Stimulated activated naive CD8-positive, alpha-beta T cell treated with anti-CD3 and anti-CD28 coated beads, Interleukin-15, Interleukin-2, amounts not matched to agents 100 ng/mL and 50 ng/mL, for 24 hours (primary cell): ENCODE measurements at regions not wholly inside any gene's neighbourhood (a gene's known extent, or its start where the extent isn't known, plus 50 kb on each side); places are given as distances from the start of the nearest gene placed in this dataset.

ENCODE experiments used
- H3K27ac Mint-ChIP-seq: one replicate; pipeline ENCODE4 v1.8.0; 2021; ENCODE audit warnings: mild to moderate bottlenecking, mixed read lengths
- H3K27me3 Mint-ChIP-seq: one replicate; pipeline ENCODE4 v1.8.0; 2021; ENCODE audit warnings: mixed read lengths
- H3K36me3 Mint-ChIP-seq: one replicate; pipeline ENCODE4 v1.8.0; 2021; ENCODE audit warnings: low read depth, mixed read lengths
- H3K4me1 Mint-ChIP-seq: one replicate; pipeline ENCODE4 v1.8.0; 2021; ENCODE audit warnings: low read depth, mixed read lengths
- H3K4me3 Mint-ChIP-seq: one replicate; pipeline ENCODE4 v1.8.0; 2021; ENCODE audit warnings: mild to moderate bottlenecking, mixed read lengths
- H3K9me3 Mint-ChIP-seq: one replicate; pipeline ENCODE4 v1.8.0; 2021; ENCODE audit warnings: mixed read lengths

GRCh38 chr15:70358011-70358819 lies 260.5 kb upstream of the TLE3 start:
- H3K27me3 Mint-ChIP-seq, result peaks cover 15% of the 10 kb centered on the region

GRCh38 chr15:70357453-70357852 lies 259.7 kb upstream of the TLE3 start:
- Mint-ChIP-seq H3K4me3 (no peak overlapping the region), H3K36me3 (no peaks in the 10 kb centered on the region), H3K4me1 (no peaks in the 10 kb centered on the region), H3K27ac (no peak overlapping the region), H3K9me3 (no peaks in the 10 kb centered on the region), H3K27me3 (peaks cover 15% of the 10 kb centered on the region)

More at GRCh38 chr15:70358011-70358819, 260.5 kb upstream of the TLE3 start:
- Mint-ChIP-seq H3K4me1 (peaks cover under 1% of the 10 kb centered on the region), H3K9me3 (no peaks in the 10 kb centered on the region), H3K36me3 (no peaks in the 10 kb centered on the region), H3K4me3 (no peak overlapping the region), H3K27ac (no peak overlapping the region)

- H3K9me3 Mint-ChIP-seq, result no peaks in the 10 kb centered on the region
- no peaks in the 10 kb centered on the region for H3K4me1 Mint-ChIP-seq
- H3K27me3 Mint-ChIP-seq, result peaks cover 14% of the 10 kb centered on the region
- no peak overlapping the region for H3K27ac Mint-ChIP-seq
- H3K36me3 Mint-ChIP-seq, result no peaks in the 10 kb centered on the region
- no peak overlapping the region for H3K4me3 Mint-ChIP-seq
Measured at GRCh38 chr15:70356919-70357318, 259.2 kb upstream of the TLE3 start.

GRCh38 chr15:70356062-70356860 lies 258.5 kb upstream of the TLE3 start:
- H3K4me1 Mint-ChIP-seq, result no peaks in the 10 kb centered on the region
- H3K27me3 Mint-ChIP-seq, result peaks cover 11% of the 10 kb centered on the region
- H3K27ac Mint-ChIP-seq, result no peak overlapping the region
- no peak overlapping the region for H3K4me3 Mint-ChIP-seq
- H3K36me3 Mint-ChIP-seq, result no peaks in the 10 kb centered on the region
- H3K9me3 Mint-ChIP-seq, result no peaks in the 10 kb centered on the region

- no peaks in the 10 kb centered on the region for H3K36me3 Mint-ChIP-seq
- no peaks in the 10 kb centered on the region for H3K4me1 Mint-ChIP-seq
- H3K9me3 Mint-ChIP-seq, result no peaks in the 10 kb centered on the region
- H3K4me3 Mint-ChIP-seq, result no peak overlapping the region
- no peak overlapping the region for H3K27ac Mint-ChIP-seq
- peaks cover 5% of the 10 kb centered on the region for H3K27me3 Mint-ChIP-seq
Measured at GRCh38 chr15:70355275-70355795, 257.6 kb upstream of the TLE3 start.

GRCh38 chr15:70354346-70354905 lies 256.7 kb upstream of the TLE3 start:
- peaks cover 6% of the 10 kb centered on the region for H3K27me3 Mint-ChIP-seq
- no peaks in the 10 kb centered on the region for H3K4me1 Mint-ChIP-seq
- H3K4me3 Mint-ChIP-seq, result no peak overlapping the region
- no peaks in the 10 kb centered on the region for H3K9me3 Mint-ChIP-seq
- no peaks in the 10 kb centered on the region for H3K36me3 Mint-ChIP-seq
- no peak overlapping the region for H3K27ac Mint-ChIP-seq

- H3K27ac Mint-ChIP-seq, result no peak overlapping the region
- H3K4me3 Mint-ChIP-seq, result no peak overlapping the region
- no peaks in the 10 kb centered on the region for H3K4me1 Mint-ChIP-seq
- no peaks in the 10 kb centered on the region for H3K36me3 Mint-ChIP-seq
- H3K9me3 Mint-ChIP-seq, result no peaks in the 10 kb centered on the region
- peaks cover 8% of the 10 kb centered on the region for H3K27me3 Mint-ChIP-seq
Measured at GRCh38 chr15:70353606-70354345, 256.1 kb upstream of the TLE3 start.

- Mint-ChIP-seq H3K27ac (no peak overlapping the region), H3K4me3 (no peak overlapping the region), H3K36me3 (no peaks in the 10 kb centered on the region), H3K27me3 (peaks cover 19% of the 10 kb centered on the region), H3K4me1 (no peaks in the 10 kb centered on the region), H3K9me3 (no peaks in the 10 kb centered on the region)
Measured at GRCh38 chr15:70351941-70352774, 254.4 kb upstream of the TLE3 start.

- Mint-ChIP-seq H3K4me3 (no peak overlapping the region), H3K9me3 (no peaks in the 10 kb centered on the region), H3K27me3 (peaks cover 19% of the 10 kb centered on the region), H3K4me1 (no peaks in the 10 kb centered on the region), H3K36me3 (no peaks in the 10 kb centered on the region), H3K27ac (no peak overlapping the region)
Measured at GRCh38 chr15:70351391-70351790, 253.7 kb upstream of the TLE3 start.

- Mint-ChIP-seq H3K27ac (no peak overlapping the region), H3K4me3 (no peak overlapping the region), H3K36me3 (no peaks in the 10 kb centered on the region), H3K9me3 (no peaks in the 10 kb centered on the region), H3K27me3 (peaks cover 19% of the 10 kb centered on the region), H3K4me1 (no peaks in the 10 kb centered on the region)
Measured at GRCh38 chr15:70348581-70349344, 251.0 kb upstream of the TLE3 start.

- Mint-ChIP-seq H3K27ac (no peak overlapping the region), H3K4me3 (no peak overlapping the region)
Measured at GRCh38 chr15:70348226-70348543, 250.5 kb upstream of the TLE3 start.

GRCh38 chr15:70347321-70348225 lies 249.9 kb upstream of the TLE3 start:
- Mint-ChIP-seq H3K4me1 (no peaks in the 10 kb centered on the region), H3K27me3 (peaks cover 19% of the 10 kb centered on the region), H3K36me3 (no peaks in the 10 kb centered on the region), H3K27ac (no peak overlapping the region), H3K4me3 (no peak overlapping the region), H3K9me3 (no peaks in the 10 kb centered on the region)

More at GRCh38 chr15:70348226-70348543, 250.5 kb upstream of the TLE3 start:
- Mint-ChIP-seq H3K9me3 (no peaks in the 10 kb centered on the region), H3K27me3 (peaks cover 19% of the 10 kb centered on the region), H3K36me3 (no peaks in the 10 kb centered on the region), H3K4me1 (no peaks in the 10 kb centered on the region)
